Left renal pelvis (tissue), 4 donors: ENCODE measurements at regions not wholly inside any gene's neighbourhood (a gene's known extent, or its start where the extent isn't known, plus 50 kb on each side); places are given as distances from the start of the nearest gene placed in this dataset.
"Not testable (repeated sequence)": the region's sequence is repeated elsewhere in the genome, so short reads cannot be mapped to it uniquely, and the experiment has no call there.

Experiments used
- DNase-seq, 4 donors: peaks; one replicate each; pipeline ENCODE4 v3.0.0-alpha.2; 2013; ENCODE audit warnings: low read depth in 4 of 4, low spot score in 3 of 4

GRCh38 chr1:20432341-20432740 is 53.7 kb downstream of the CAMK2N1 start:
- DNase-seq = no peak

GRCh38 chr1:20431176-20431460 is 54.9 kb downstream of the CAMK2N1 start:
- no peak for DNase-seq

GRCh38 chr1:20430355-20431175 is 55.4 kb downstream of the CAMK2N1 start:
- DNase-seq = peak in 2 of 4 donors; percentile 18 to 33

GRCh38 chr1:20429296-20429695 is 56.7 kb downstream of the CAMK2N1 start:
- no peak for DNase-seq

GRCh38 chr1:20428841-20429240 is 57.2 kb downstream of the CAMK2N1 start:
- no peak for DNase-seq

- no peak for DNase-seq
These were observed 59.1 kb downstream of the CAMK2N1 start for GRCh38 chr1:20426923-20427322.

- DNase-seq = no peak
These were observed 59.6 kb downstream of the CAMK2N1 start for GRCh38 chr1:20426371-20426770.

- DNase-seq = no peak
These were observed 60.4 kb downstream of the CAMK2N1 start for GRCh38 chr1:20425622-20426021.

GRCh38 chr1:20423169-20423795 is 62.7 kb downstream of the CAMK2N1 start:
- no peak for DNase-seq

- DNase-seq = no peak
These were observed 64.6 kb downstream of the CAMK2N1 start for GRCh38 chr1:20421441-20421840.

- no peak for DNase-seq
These were observed 68.4 kb downstream of the CAMK2N1 start for GRCh38 chr1:20417581-20417980.

GRCh38 chr1:20416706-20417105 is 69.3 kb downstream of the CAMK2N1 start:
- no peak for DNase-seq

- DNase-seq = no peak
These were observed 72.3 kb downstream of the CAMK2N1 start for GRCh38 chr1:20413776-20414140.

GRCh38 chr1:20413136-20413775 is 72.8 kb downstream of the CAMK2N1 start:
- DNase-seq = no peak

- DNase-seq = no peak
These were observed 74.6 kb downstream of the CAMK2N1 start for GRCh38 chr1:20411196-20411980.

- no peak for DNase-seq
These were observed 75.5 kb downstream of the CAMK2N1 start for GRCh38 chr1:20410503-20410902.

- DNase-seq = no peak
These were observed 76.0 kb downstream of the CAMK2N1 start for GRCh38 chr1:20409971-20410370.

GRCh38 chr1:20409012-20409411 is 77.0 kb downstream of the CAMK2N1 start:
- DNase-seq = no peak

GRCh38 chr1:20408133-20408650 is 77.8 kb downstream of the CAMK2N1 start:
- not testable (repeated sequence) for DNase-seq

GRCh38 chr1:20405893-20406604 is 80.0 kb downstream of the CAMK2N1 start:
- DNase-seq = peak in 1 of 4 donors; percentile 6
